GM18519 (cell line): ENCODE measurements at regions not wholly inside any gene's neighbourhood (a gene's known extent, or its start where the extent isn't known, plus 50 kb on each side); places are given as distances from the start of the nearest gene placed in this dataset.
"Not testable (repeated sequence)": the region's sequence is repeated elsewhere in the genome, so short reads cannot be mapped to it uniquely, and the experiment has no call there.

ENCODE experiments used
- ATAC-seq: cut with Tn5 transposase; IDR thresholded peaks from one replicate; pipeline ENCODE4 v1.9.1; 2021; ENCODE audit warnings: mild to moderate bottlenecking, moderate library complexity; ENCODE audit not compliant: unreplicated experiment, low FRiP score

DNA sequence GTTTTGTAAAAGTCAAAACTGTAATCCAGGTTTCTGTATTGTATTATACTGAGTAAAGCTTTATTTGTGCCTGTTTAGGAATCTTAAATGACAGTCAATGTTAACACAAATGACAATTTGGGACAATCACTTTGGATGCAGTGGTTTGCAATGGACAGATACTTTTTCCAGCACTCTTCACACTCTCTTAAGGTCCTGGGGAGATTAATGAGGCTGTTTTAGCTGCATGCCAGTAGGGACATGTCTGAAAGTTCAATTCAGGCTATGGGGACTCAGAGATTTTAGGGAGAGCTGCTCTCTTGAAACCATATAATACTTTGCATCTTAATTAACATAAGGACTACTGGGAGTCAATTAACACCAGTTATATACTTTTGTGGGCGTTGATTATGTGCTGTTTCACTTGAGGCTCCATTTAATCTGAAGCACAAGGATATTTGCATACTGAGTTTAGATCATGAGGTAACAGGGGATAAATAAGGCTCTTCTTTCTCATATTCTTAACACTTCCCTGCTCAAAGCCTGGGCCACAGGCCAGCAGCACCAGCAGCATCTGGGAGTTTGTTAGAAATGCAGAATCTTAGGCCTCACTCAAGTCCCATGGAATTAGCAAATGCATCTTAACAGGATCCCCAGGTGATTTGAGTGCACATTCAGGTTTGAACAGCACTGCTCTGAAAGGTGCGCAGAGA, 972.8 kb downstream of the PLOD2 start:
- no peak for ATAC-seq

DNA sequence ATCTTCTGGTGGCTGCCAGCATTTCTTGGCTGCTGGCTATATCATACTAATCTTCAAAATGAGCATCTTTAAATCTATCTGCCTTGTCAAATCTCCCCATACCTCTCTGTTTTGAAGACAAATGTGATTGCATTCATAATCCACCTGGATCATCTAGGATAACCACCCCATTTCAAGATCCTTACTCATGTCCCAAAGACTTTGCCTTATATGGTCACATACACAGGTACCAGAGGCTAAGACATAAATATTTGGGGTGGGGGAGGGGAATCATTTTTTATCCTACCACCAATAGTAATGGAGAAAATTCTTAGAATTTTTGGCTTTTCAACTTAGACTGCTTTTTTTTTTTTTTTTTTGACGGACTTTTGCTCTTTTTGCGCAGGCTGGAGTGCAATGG, 970.8 kb downstream of the PLOD2 start:
- no peak for ATAC-seq

DNA sequence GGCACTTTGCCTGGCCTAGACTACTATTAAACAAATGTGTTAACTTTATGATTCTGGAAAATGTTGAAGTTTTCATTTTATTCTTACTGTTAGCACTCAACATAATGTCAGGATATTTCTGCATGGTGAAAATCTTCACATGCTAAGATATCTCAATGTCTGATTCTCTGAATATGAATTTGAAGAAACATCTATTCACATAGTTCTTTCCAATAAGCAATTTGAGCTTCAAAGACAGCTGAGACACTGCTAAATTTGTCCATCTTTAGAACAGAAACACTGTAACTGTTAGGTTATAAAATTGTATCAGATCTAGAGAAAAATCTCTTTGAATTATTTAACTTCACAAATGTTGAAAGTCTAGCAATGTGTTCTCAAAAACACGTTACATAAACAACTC, 970.2 kb downstream of the PLOD2 start:
- ATAC-seq, result no peak

DNA sequence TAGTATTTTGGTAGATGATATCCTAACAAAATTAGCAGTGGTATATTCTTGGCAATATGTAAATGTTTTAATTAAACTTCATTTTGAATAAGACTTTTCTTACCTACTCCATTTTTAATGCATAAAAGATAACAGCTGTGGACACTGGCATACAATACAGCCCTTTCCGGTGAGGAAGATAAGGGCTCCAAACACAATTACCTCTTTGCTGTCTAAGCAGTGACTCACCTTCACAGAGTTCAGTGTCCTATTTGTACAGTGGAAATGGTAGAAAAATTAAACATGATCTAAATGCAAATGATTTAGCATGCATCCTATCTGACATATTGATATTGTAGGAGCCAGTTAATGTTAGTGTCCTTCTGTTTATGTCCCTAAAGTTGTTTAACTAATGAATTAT, 969.4 kb downstream of the PLOD2 start:
- no peak for ATAC-seq

DNA sequence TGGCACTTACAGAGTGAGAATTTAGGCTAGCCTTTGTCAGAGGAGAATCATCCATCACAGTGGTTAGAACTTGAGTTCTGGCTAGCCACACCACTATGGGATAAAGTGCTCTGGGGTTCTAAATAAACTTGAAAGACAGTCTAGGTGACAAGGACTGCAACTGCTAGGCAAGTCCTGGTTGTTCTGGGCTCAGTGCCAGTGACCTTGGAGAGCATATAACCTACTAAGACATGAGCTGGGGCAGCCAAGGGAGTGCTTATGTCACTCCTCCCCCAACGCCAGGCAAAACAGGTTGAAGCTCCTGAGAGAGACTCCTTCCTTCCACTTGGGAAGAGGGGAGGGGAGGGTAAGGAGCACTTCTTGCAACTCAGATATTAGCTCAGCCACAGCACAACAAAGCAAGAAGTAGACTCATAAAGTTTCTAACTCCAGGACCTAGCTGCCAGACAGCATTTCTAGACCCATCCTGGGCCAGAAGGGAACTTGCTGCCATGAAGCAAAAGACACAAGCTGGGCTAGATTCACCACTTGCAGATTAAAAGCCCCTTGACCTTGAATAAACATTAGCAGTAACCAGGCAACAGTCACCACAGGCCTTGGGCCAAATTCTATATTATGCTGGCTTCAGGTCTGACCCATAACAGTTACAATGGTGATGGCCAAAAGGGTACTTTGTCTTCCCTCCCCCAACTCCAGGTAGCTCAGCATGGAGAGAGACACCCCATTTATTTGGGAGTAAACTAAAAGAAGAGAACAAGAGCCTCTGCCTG, 963.7 kb downstream of the PLOD2 start:
- ATAC-seq, result no peak

DNA sequence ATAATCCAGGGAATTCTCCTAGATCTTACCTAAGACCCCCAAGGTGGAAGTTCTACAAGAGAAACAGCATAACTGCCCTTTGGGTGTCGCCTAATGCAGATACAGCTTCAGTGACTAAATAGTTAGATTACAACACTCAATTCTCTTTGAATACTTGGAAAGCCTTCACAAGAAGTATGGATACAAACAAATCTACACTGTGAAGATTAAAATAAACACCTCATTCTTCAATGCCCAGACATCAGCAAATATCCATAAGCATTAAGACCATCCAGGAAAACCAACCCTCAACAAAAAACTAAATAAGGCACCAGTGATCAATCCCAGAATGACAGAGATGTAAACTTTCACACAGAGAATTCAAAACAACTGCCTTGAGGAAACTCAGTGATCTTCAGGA, 963.2 kb downstream of the PLOD2 start:
- no peak for ATAC-seq

DNA sequence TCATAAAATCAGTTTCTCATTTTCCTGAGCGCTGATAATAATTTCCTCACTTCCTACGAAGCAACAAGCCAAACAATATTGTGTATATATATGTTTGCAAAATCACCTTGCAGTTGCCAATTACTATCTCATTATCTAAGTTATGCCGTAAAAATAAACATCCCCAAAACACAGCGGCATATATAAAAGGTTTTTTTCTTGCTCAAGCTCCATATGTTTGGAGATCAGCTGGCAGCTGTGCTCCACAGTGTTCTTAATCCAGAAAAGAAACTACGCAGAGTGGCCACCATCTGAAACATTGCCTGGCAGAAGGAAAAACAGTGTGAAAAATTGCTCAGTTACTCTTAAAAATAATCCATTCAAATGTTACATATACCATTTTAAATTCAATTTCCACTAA, 951.4 kb downstream of the PLOD2 start:
- no peak for ATAC-seq

DNA sequence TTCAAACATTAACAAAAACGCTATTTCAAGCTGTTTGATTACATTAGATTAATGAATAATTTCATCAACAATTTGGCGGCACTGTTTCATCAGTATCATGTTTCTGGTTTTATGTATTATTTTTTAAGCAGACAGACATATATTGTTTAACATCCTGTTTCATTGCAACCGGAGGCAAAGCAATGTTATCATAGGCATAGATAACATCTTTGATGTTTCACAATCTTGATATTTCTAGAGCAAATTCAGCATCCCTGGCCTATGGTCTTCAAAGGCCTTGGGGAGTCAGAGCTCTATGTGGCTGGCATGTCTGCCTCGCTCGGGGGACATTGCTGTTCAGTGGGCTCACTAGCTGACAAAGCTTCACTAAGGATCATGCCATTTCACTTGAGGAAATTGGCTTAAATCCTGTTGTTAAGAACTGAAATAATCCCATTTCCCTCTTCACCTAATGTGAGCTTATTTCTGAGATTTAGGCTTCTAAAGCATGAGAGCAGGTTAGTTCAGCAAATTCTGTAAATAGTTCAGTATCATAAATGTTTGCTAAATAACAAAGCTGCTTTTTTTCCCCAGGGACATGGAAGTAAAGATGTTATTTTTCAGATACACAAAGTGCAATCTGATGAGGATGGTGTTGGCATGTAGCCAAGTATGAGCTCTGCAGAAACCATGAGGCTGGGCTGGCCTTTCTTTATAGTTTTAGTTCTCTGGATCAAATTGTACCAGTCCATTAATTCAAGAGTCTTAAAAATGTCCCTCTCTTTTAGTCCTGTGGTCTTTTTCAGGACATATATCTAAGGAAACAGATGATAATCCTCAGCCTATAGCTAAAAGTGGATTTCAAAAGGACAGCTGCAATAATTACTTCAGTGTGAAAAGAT, 941.4 kb downstream of the PLOD2 start:
- ATAC-seq, result no peak

DNA sequence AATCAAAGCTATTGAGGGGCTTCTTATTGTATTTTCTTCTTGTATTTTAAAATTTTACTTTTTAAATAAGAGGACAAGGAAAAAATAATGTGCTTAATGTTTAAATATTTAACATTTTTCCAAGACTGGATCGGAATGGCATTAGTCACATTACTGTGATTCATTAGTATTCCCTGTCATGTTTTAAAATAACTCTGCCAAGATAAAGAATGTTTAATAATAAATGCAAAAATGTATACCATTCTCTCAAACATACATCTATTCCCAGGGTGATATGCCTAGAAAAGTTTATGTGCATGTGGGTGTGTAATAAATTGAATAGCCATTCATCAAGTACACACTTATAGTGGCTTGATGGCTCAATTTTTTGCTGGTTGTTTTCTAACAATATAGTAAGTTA, 936.1 kb downstream of the PLOD2 start:
- no peak for ATAC-seq

DNA sequence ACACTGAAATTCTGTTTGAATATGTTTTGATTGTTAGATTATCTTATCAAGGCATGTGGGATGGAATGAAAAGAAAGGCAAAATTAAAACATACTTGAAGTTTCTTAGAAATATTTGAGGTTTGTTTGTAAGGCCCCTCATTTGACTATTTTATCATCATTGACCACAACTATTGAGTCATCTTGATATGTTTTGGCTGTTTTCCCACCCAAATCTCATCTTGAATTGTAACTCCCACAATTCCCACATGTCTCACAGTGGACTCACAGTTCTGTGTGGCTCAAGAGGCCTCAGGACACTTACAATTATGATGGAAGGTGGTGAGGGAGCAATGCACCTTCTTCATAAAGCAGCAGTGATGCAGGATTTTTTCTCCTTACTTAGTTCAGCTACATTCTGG, 917.1 kb downstream of the PLOD2 start:
- ATAC-seq, result no peak

DNA sequence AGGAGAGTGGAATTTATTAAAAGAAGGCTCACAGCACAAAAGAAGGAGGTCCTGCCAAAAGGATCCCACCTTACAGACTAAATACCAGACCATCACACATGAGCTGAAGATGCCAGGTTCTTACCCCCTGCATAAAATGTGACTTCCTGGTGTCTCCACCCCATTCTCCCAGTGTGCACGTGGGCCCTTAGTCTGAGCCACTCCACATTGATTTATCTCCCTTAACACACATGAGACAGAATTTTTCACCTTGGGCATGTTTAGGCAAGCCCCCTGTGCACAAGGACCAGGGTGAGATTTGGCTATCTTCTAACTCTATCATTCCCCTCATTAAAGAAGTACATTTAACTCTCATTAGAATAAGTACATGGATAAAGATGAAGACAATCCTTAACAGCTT, 916.7 kb downstream of the PLOD2 start:
- no peak for ATAC-seq

DNA sequence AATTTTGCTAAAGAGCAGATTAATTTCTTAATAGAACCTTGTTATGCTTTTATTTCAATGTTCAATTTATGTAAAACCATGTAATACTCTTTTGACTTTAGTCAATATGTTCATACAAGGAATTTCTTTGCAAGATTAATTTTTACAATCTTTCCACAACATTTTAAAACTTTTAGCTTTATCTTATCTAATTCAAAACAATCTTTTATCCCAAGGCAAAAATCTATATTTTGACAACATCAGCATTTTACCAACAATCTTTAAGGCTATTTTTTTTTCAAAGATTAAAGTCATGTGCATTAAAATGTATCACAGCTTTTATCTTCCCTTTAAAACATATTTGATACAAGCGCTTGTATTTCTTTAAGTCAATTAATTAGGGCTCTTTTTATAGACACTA, 914.7 kb downstream of the PLOD2 start:
- no peak for ATAC-seq

DNA sequence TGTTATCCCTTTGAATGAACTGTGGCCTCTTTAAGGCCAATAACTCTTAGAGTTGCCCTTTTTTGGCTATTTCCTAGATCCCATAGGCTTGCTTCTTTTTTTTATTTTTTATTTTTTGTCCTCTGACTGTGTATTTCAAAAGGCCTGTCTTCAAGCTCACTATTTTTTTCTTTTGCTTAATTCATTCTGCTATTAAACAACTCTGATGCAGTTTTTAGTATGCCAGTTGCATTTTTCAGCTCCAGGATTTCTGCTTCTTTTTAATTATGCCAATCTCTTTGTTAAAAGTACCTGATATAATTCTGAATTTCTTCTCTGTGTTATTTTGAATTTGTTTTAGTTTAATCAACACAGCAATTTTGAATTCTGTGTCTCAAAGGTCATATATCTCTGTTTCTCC, 912.1 kb downstream of the PLOD2 start:
- no peak for ATAC-seq

DNA sequence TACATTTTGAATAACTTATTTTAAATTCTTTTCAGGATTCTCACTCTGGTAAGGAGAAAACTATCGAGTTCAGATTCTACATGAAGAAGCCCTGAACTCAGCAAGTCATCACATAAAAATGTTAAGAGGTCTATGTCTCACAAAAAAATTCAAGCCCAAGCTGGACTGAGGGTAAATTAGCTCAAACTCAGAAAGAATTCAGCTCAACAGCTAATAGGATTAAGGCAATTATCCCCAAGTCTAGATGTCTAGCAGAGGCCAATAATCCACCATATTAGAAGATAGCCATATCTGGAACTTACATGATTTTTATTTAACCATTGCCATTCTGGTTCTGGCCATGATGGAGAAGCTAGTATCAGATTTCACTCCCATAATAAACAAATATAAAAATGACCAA, 909.7 kb downstream of the PLOD2 start:
- no peak for ATAC-seq

DNA sequence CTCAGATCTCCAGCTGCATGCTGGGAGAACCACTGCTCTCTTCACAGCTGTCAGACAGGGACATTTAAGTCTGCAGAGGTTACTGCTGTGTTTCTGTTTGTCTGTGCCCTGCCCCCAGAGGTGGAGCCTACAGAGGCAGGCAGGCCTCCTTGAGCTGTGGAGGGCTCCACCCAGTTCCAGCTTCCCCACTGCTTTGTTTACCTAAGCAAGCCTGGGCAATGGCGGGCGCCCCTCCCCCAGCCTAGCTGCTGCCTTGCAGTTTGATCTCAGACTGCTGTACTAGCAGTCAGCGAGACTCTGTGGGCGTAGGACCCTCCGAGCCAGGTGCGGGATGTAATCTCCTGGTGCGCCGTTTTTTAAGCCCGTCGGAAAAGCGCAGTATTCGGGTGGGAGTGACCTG, 903.0 kb downstream of the PLOD2 start:
- not testable (repeated sequence) for ATAC-seq

DNA sequence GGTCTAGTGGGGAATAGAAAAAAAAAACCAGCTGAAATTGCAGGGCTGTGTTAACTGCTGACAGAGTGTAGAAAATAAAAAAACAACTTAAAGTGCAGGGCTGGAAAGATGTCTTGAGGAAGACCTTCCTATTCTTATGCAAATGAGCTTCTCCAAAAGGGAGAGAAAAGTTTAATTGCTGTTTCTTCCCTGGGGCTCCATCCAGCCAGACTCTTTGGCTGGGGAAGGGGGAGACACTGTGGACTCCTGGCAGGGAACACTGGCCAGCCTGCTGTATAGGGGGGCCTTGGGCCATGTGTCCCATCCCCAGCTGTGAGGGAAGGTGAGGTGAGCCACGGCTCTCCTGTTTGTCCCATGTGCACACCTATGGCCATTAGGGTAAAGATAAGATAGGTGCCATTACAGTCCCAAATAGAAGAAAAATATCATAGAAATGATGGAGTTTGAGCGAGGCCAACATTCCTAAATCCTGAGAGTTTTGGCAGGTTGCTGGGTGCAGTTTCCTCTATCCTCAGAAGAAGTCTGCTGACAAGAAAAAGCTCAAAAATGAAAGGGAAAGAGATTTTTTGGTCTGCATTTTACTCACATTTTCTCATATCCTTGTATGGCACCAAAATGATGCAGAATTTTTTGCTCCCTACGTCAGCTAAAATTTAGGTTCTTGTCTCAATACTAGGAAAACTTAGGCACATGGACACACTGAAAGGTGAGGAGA, 901.7 kb downstream of the PLOD2 start:
- no peak for ATAC-seq

DNA sequence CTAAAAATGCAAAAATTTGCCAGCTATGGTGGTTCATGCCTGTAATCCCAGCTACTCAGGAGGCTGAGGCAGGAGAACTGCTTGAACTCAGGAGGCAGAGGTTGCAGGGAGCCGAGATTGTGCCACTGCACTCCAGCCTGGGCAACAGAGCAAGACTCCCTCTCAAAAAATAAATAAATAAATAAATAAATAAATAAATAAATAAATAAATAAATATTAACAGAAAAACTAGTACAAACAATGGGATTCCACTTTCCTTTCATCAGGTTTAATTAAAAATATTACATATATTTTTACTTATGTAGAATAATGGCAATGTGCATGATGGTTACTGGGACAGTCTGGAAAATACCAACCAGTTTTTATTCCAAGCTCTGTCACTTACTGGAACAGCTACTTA, 897.5 kb downstream of the PLOD2 start:
- ATAC-seq, result not testable (repeated sequence)

DNA sequence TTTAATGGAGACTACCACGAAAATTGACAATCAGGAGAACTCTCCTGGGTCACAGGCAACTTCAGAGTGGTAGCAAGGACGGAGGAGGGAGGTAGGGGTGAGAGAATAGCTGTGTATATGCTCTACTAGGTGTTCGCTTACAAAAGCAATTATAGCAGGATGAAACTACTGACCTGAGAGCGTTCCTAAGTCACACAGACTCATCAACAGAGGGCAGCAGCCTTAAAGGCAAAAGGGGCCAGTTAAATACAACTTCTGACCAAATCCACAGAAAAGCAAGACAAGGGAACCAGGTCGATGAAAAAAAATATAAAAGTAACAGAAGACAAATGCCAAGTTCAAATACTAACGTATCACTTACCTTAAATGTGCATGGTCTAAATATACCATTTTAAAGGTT, 894.6 kb downstream of the PLOD2 start:
- ATAC-seq, result no peak

DNA sequence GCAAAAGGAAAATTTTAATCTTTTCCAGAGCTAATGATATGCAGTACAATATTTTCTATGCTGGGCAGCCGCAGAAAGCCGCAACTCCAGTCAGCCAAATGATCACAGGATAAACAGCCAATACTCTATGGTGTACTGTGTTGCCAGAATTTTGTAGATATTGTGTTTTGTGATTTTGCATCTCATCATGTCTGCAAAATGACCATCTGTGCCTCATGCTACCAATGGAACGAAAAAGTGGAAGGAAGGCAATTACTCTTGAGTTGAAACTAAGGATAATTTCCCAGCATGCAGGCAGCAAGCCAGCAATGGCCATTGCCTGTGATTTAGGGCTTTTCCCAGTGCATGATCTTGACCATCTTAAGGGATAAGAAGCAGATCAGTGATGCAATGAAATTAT, 891.9 kb downstream of the PLOD2 start:
- ATAC-seq, result no peak

DNA sequence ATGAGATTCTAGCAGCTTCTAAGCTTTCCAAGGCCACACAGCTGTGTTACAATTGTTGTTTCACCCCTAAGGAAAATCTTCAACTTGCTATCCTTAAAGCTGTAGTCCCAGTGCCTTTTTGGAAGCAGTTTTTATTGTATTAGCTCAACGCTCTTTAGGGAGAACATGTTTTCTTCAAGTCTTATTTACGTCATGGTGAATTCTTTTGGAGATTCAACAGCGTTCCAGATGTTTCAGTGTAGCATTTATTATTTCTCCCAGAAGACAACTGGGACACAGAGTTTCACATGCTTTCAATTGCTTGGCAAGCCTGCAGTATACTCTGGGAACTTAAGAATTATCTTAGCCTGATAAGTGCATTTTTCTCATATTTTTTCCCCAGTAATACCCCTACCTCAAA, 888.3 kb downstream of the PLOD2 start:
- no peak for ATAC-seq

DNA sequence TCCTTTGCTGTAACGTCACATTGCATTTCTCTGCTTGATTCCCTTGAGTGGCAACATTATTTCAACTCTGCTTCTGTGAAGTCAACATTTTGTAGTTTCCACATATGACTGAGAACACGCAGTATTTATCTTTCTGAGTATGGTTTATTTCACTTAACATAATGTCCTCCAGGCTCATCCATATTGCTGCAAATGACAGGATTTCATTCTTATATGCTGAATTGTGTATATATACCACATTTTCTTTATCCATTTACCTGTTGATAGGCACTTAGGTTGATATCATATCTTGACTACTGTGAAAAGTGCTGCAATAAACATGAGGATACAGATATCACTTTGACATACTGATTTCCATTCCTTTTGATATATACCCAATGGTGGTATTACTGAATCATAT, 878.5 kb downstream of the PLOD2 start:
- no peak for ATAC-seq
